ENCODE measurements at regions not wholly inside any gene's neighbourhood (a gene's known extent, or its start where the extent isn't known, plus 50 kb on each side); places are given as distances from the start of the nearest gene placed in this dataset.

- TF ChIP-seq CTCF (IDR thresholded peaks at IDR 0.05) = no peak
- no peak for TF ChIP-seq POLR2A (IDR thresholded peaks at IDR 0.05)
Measured at GRCh38 chr20:50396623-50397022, 113.6 kb upstream of the PTPN1 start.
